ENCODE measurements at regions not wholly inside any gene's neighbourhood (a gene's known extent, or its start where the extent isn't known, plus 50 kb on each side); places are given as distances from the start of the nearest gene placed in this dataset.

- H3K4me2 ChIP-seq = no peak overlapping the region
- no peak overlapping the region for H3K4me3 ChIP-seq
- no peak for TF ChIP-seq Cebpa-rat (IDR thresholded peaks at IDR 0.05)
- peaks cover 13% of the 10 kb centered on the region for H3K9me3 ChIP-seq
- H3K27ac ChIP-seq = no peak overlapping the region
- no peaks in the 10 kb centered on the region for H4K20me1 ChIP-seq
- H3K36me3 ChIP-seq = no peaks in the 10 kb centered on the region
- H3K9ac ChIP-seq = no peak overlapping the region
- H3K27me3 ChIP-seq = no peaks in the 10 kb centered on the region
- peaks cover 29% of the 10 kb centered on the region for H3K4me1 ChIP-seq
Measured at GRCh38 chr2:106584304-106584954, 97.3 kb downstream of the CD8B2 start.

- Histone ChIP-seq H3K4me3 (no peak overlapping the region), H3K9ac (no peak overlapping the region), H3K27ac (no peak overlapping the region), H3K36me3 (no peaks in the 10 kb centered on the region), H3K4me2 (no peak overlapping the region), H3K4me1 (no peaks in the 10 kb centered on the region), H3K9me3 (no peaks in the 10 kb centered on the region), H3K27me3 (no peaks in the 10 kb centered on the region), H4K20me1 (no peaks in the 10 kb centered on the region)
- TF ChIP-seq Cebpa-rat (IDR thresholded peaks at IDR 0.05) = no peak
Measured at GRCh38 chr2:106596844-106597243, 109.7 kb downstream of the CD8B2 start.

- Histone ChIP-seq H3K36me3 (no peaks in the 10 kb centered on the region), H3K9me3 (no peaks in the 10 kb centered on the region), H4K20me1 (no peaks in the 10 kb centered on the region), H3K27ac (no peak overlapping the region), H3K9ac (no peak overlapping the region), H3K4me1 (no peaks in the 10 kb centered on the region), H3K4me2 (no peak overlapping the region), H3K27me3 (no peaks in the 10 kb centered on the region), H3K4me3 (no peak overlapping the region)
- TF ChIP-seq Cebpa-rat (IDR thresholded peaks at IDR 0.05) = no peak
Measured at GRCh38 chr2:106599540-106599939, 112.4 kb downstream of the CD8B2 start.

- H3K4me2 ChIP-seq = no peak overlapping the region
- TF ChIP-seq Cebpa-rat (IDR thresholded peaks at IDR 0.05) = no peak
Measured at GRCh38 chr2:106602042-106602441, 114.9 kb downstream of the CD8B2 start.

GRCh38 chr2:106606652-106607051 is 119.5 kb downstream of the CD8B2 start:
- Histone ChIP-seq H4K20me1 (no peaks in the 10 kb centered on the region), H3K27ac (no peak overlapping the region), H3K4me1 (no peaks in the 10 kb centered on the region), H3K4me2 (no peak overlapping the region), H3K36me3 (no peaks in the 10 kb centered on the region), H3K9me3 (no peaks in the 10 kb centered on the region; the same call in 1 of the 2 replicates), H3K4me3 (no peak overlapping the region), H3K27me3 (no peaks in the 10 kb centered on the region), H3K9ac (no peak overlapping the region)
- no peak for TF ChIP-seq Cebpa-rat (IDR thresholded peaks at IDR 0.05)

More at GRCh38 chr2:106602042-106602441, 114.9 kb downstream of the CD8B2 start:
- Histone ChIP-seq H3K4me1 (no peaks in the 10 kb centered on the region), H3K9ac (no peak overlapping the region), H3K36me3 (no peaks in the 10 kb centered on the region), H3K27me3 (no peaks in the 10 kb centered on the region), H3K27ac (no peak overlapping the region), H4K20me1 (no peaks in the 10 kb centered on the region), H3K9me3 (no peaks in the 10 kb centered on the region), H3K4me3 (no peak overlapping the region)

GRCh38 chr2:106607371-106607770 is 120.2 kb downstream of the CD8B2 start:
- Histone ChIP-seq H3K4me3 (no peak overlapping the region), H3K4me2 (no peak overlapping the region), H3K9me3 (no peaks in the 10 kb centered on the region; the same call in 1 of the 2 replicates), H3K27ac (no peak overlapping the region), H3K4me1 (no peaks in the 10 kb centered on the region), H3K36me3 (no peaks in the 10 kb centered on the region), H3K9ac (no peak overlapping the region), H4K20me1 (no peaks in the 10 kb centered on the region), H3K27me3 (no peaks in the 10 kb centered on the region)
- no peak for TF ChIP-seq Cebpa-rat (IDR thresholded peaks at IDR 0.05)

GRCh38 chr2:106609780-106610179 is 122.6 kb downstream of the CD8B2 start:
- Histone ChIP-seq H4K20me1 (no peaks in the 10 kb centered on the region), H3K9ac (no peak overlapping the region), H3K27ac (no peak overlapping the region), H3K9me3 (peaks cover 9% of the 10 kb centered on the region), H3K4me2 (no peak overlapping the region), H3K27me3 (no peaks in the 10 kb centered on the region), H3K36me3 (no peaks in the 10 kb centered on the region), H3K4me1 (no peaks in the 10 kb centered on the region), H3K4me3 (no peak overlapping the region)
- no peak for TF ChIP-seq Cebpa-rat (IDR thresholded peaks at IDR 0.05)

- no peak for TF ChIP-seq Cebpa-rat (IDR thresholded peaks at IDR 0.05)
- H3K9me3 ChIP-seq = peaks cover 9% of the 10 kb centered on the region
- no peaks in the 10 kb centered on the region for H3K36me3 ChIP-seq
- H3K9ac ChIP-seq = no peak overlapping the region
- no peak overlapping the region for H3K4me3 ChIP-seq
- no peaks in the 10 kb centered on the region for H4K20me1 ChIP-seq
- no peak overlapping the region for H3K4me2 ChIP-seq
- no peak overlapping the region for H3K27ac ChIP-seq
- H3K4me1 ChIP-seq = no peaks in the 10 kb centered on the region
- H3K27me3 ChIP-seq = no peaks in the 10 kb centered on the region
Measured at GRCh38 chr2:106614511-106615291, 127.5 kb downstream of the CD8B2 start.

GRCh38 chr2:106618614-106619013 is 131.4 kb downstream of the CD8B2 start:
- no peak overlapping the region for H3K4me2 ChIP-seq
- no peak for TF ChIP-seq Cebpa-rat (IDR thresholded peaks at IDR 0.05)

GRCh38 chr2:106623456-106623855 is 136.3 kb downstream of the CD8B2 start:
- Histone ChIP-seq H3K27ac (no peak overlapping the region), H3K9ac (no peak overlapping the region), H3K27me3 (no peaks in the 10 kb centered on the region), H3K9me3 (peaks cover 13% of the 10 kb centered on the region), H3K4me1 (no peaks in the 10 kb centered on the region), H4K20me1 (no peaks in the 10 kb centered on the region), H3K4me3 (no peak overlapping the region), H3K36me3 (no peaks in the 10 kb centered on the region), H3K4me2 (no peak overlapping the region)
- no peak for TF ChIP-seq Cebpa-rat (IDR thresholded peaks at IDR 0.05)

More at GRCh38 chr2:106618614-106619013, 131.4 kb downstream of the CD8B2 start:
- H3K27me3 ChIP-seq = no peaks in the 10 kb centered on the region
- no peaks in the 10 kb centered on the region for H4K20me1 ChIP-seq
- no peak overlapping the region for H3K9ac ChIP-seq
- no peaks in the 10 kb centered on the region for H3K9me3 ChIP-seq
- H3K36me3 ChIP-seq = no peaks in the 10 kb centered on the region
- no peak overlapping the region for H3K4me3 ChIP-seq
- H3K4me1 ChIP-seq = no peaks in the 10 kb centered on the region
- no peak overlapping the region for H3K27ac ChIP-seq
